ENCODE measurements at regions not wholly inside any gene's neighbourhood (a gene's known extent, or its start where the extent isn't known, plus 50 kb on each side); places are given as distances from the start of the nearest gene placed in this dataset.

GRCh38 chr4:114272226-114272625 is 292.8 kb upstream of the ARSJ start:
- TF ChIP-seq, protein P1, sequence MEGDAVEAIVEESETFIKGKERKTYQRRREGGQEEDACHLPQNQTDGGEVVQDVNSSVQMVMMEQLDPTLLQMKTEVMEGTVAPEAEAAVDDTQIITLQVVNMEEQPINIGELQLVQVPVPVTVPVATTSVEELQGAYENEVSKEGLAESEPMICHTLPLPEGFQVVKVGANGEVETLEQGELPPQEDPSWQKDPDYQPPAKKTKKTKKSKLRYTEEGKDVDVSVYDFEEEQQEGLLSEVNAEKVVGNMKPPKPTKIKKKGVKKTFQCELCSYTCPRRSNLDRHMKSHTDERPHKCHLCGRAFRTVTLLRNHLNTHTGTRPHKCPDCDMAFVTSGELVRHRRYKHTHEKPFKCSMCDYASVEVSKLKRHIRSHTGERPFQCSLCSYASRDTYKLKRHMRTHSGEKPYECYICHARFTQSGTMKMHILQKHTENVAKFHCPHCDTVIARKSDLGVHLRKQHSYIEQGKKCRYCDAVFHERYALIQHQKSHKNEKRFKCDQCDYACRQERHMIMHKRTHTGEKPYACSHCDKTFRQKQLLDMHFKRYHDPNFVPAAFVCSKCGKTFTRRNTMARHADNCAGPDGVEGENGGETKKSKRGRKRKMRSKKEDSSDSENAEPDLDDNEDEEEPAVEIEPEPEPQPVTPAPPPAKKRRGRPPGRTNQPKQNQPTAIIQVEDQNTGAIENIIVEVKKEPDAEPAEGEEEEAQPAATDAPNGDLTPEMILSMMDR (IDR thresholded peaks at IDR 0.05; ENCODE audit: poor library complexity, severe bottlenecking): no peak
- TF ChIP-seq TAF1 (IDR thresholded peaks at IDR 0.05; ENCODE audit: low read depth) (no peak), SMC3 (conservative IDR thresholded peaks at IDR 0.05; ENCODE audit: poor library complexity) (no peak), EP300 (conservative IDR thresholded peaks at IDR 0.05; ENCODE audit: poor library complexity, severe bottlenecking) (no peak)
